Neural progenitor cell (in vitro differentiated cells): ENCODE measurements at regions not wholly inside any gene's neighbourhood (a gene's known extent, or its start where the extent isn't known, plus 50 kb on each side); places are given as distances from the start of the nearest gene placed in this dataset.

Experiments
- DNase-seq: peaks from one replicate; pipeline ENCODE4 v3.0.0-alpha.2; 2016; ENCODE audit warnings: low spot score
- H2AFZ ChIP-seq: fragments of 200-600 bp; sonication (generic); replicated peaks from 2 replicates; pipeline ENCODE4 v1.6.1; 2016; ENCODE audit warnings: antibody characterized with exemption
- H3F3A ChIP-seq: fragments of 200-600 bp; sonication (generic); 2 replicates; pipeline ENCODE4 v1.6.1; 2016; ENCODE audit warnings: antibody characterized with exemption, low read depth
- H3K27ac ChIP-seq: fragments of 200-600 bp; sonication (generic); 2 replicates; pipeline ENCODE4 v1.5.1; 2016; ENCODE audit warnings: mild to moderate bottlenecking
- H3K27me3 ChIP-seq: fragments of 200-600 bp; sonication (generic); 2 replicates; pipeline ENCODE4 v1.6.1; 2016; ENCODE audit warnings: mild to moderate bottlenecking, moderate library complexity
- H3K36me3 ChIP-seq: fragments of 200-600 bp; sonication (generic); 2 replicates; pipeline ENCODE4 v1.5.1; 2016
- H3K4me1 ChIP-seq: fragments of 200-600 bp; sonication (generic); 2 replicates; pipeline ENCODE4 v1.6.1; 2016; ENCODE audit warnings: mixed run types
- H3K4me2 ChIP-seq: fragments of 200-600 bp; sonication (generic); 2 replicates; pipeline ENCODE4 v1.6.1; 2016
- H3K4me3 ChIP-seq: fragments of 200-600 bp; sonication (generic); 2 replicates; pipeline ENCODE4 v1.5.1; 2016
- H3K79me2 ChIP-seq: fragments of 200-600 bp; sonication (generic); 2 replicates; pipeline ENCODE4 v1.6.1; 2016; ENCODE audit warnings: low read depth
- H3K9ac ChIP-seq: fragments of 200-600 bp; sonication (generic); 2 replicates; pipeline ENCODE4 v1.6.1; 2016
- H3K9me3 ChIP-seq: fragments of 200-600 bp; sonication (generic); 2 replicates; pipeline ENCODE4 v1.5.1; 2016; ENCODE audit warnings: low read depth
- H4K20me1 ChIP-seq: fragments of 200-600 bp; sonication (generic); 2 replicates; pipeline ENCODE4 v1.6.1; 2016; ENCODE audit warnings: low read depth
- H3K27ac Mint-ChIP-seq: 3 replicates; pipeline ENCODE4 v1.8.0; 2021; ENCODE audit warnings: mixed read lengths
- H3K27me3 Mint-ChIP-seq: 2 replicates; pipeline ENCODE4 v1.8.0; 2022; ENCODE audit warnings: low read depth, mild to moderate bottlenecking, inconsistent platforms, moderate library complexity, mixed read lengths; ENCODE audit not compliant: insufficient read depth
- H3K36me3 Mint-ChIP-seq: 3 replicates; pipeline ENCODE4 v1.8.0; 2021; ENCODE audit warnings: mixed read lengths
- H3K4me1 Mint-ChIP-seq: 3 replicates; pipeline ENCODE4 v1.8.0; 2021; ENCODE audit warnings: mixed read lengths
- H3K4me3 Mint-ChIP-seq: 3 replicates; pipeline ENCODE4 v1.8.0; 2021; ENCODE audit warnings: mild to moderate bottlenecking, moderate library complexity, mixed read lengths
- H3K9me3 Mint-ChIP-seq: 3 replicates; pipeline ENCODE4 v1.8.0; 2020; ENCODE audit warnings: mixed read lengths
- CTCF ChIP-seq: fragments of 200-600 bp; sonication (generic); IDR thresholded peaks from 2 replicates; pipeline ENCODE4 v1.5.1; 2017; ENCODE audit warnings: antibody characterized with exemption, mild to moderate bottlenecking
- EZH2 ChIP-seq: fragments of 200-600 bp; sonication (generic); IDR thresholded peaks from 2 replicates; pipeline ENCODE4 v1.6.1; 2017; ENCODE audit warnings: antibody characterized with exemption, mild to moderate bottlenecking, moderate library complexity
- EZH2phosphoT487 ChIP-seq: fragments of 200-600 bp; sonication (generic); IDR thresholded peaks from 2 replicates; pipeline ENCODE4 v1.6.1; 2017; ENCODE audit warnings: antibody characterized with exemption

- Mint-ChIP-seq H3K27me3 (peaks cover 9% of the 10 kb centered on the region), H3K36me3 (no peaks in the 10 kb centered on the region), H3K4me3 (no peak overlapping the region), H3K9me3 (no peaks in the 10 kb centered on the region), H3K27ac (peak overlapping the region; percentile 1), H3K4me1 (peaks cover 25% of the 10 kb centered on the region)
- no peaks in the 10 kb centered on the region for H3K9me3 ChIP-seq
- H3K4me3 ChIP-seq, result no peak overlapping the region
- H3K4me2 ChIP-seq, result no peak overlapping the region
- H2AFZ ChIP-seq, result no peak overlapping the region
- H4K20me1 ChIP-seq, result no peaks in the 10 kb centered on the region
- no peak overlapping the region for H3K9ac ChIP-seq
- no peak overlapping the region for H3K27ac ChIP-seq
- no peaks in the 10 kb centered on the region for H3K27me3 ChIP-seq
- no peaks in the 10 kb centered on the region for H3K36me3 ChIP-seq
- no peaks in the 10 kb centered on the region for H3F3A ChIP-seq
- H3K4me1 ChIP-seq, result peaks cover 5% of the 10 kb centered on the region
- TF ChIP-seq CTCF, result no peak
- no peak for TF ChIP-seq EZH2phosphoT487
- no peak for TF ChIP-seq EZH2
- no peaks in the 10 kb centered on the region for H3K79me2 ChIP-seq
- DNase-seq, result no peak
These were observed 248.0 kb upstream of the TCERG1L start for GRCh38 chr10:131559450-131559911.

- Histone ChIP-seq H3K27ac (no peak overlapping the region), H3K4me2 (peak overlapping the region; percentile 2), H3K27me3 (no peaks in the 10 kb centered on the region), H3K4me3 (no peak overlapping the region), H3K9me3 (peaks cover 5% of the 10 kb centered on the region), H3K79me2 (no peaks in the 10 kb centered on the region), H2AFZ (no peak overlapping the region), H3K4me1 (peaks cover 5% of the 10 kb centered on the region), H4K20me1 (no peaks in the 10 kb centered on the region), H3K36me3 (peaks cover 5% of the 10 kb centered on the region), H3F3A (no peaks in the 10 kb centered on the region), H3K9ac (no peak overlapping the region)
- H3K27ac Mint-ChIP-seq, result peak overlapping the region; percentile 57
- TF ChIP-seq CTCF (no peak), EZH2 (no peak), EZH2phosphoT487 (no peak)
- no peak for DNase-seq
- H3K4me1 Mint-ChIP-seq, result peaks cover 25% of the 10 kb centered on the region
- no peaks in the 10 kb centered on the region for H3K36me3 Mint-ChIP-seq
- peaks cover 9% of the 10 kb centered on the region for H3K27me3 Mint-ChIP-seq
- peaks cover 6% of the 10 kb centered on the region for H3K9me3 Mint-ChIP-seq
- H3K4me3 Mint-ChIP-seq, result peak overlapping the region; percentile 1
These were observed 248.6 kb upstream of the TCERG1L start for GRCh38 chr10:131560166-131560565.

GRCh38 chr10:131560706-131561355, 249.3 kb upstream of the TCERG1L start:
- H3K36me3 ChIP-seq, result peaks cover 5% of the 10 kb centered on the region
- no peak overlapping the region for H3K4me3 Mint-ChIP-seq

More at GRCh38 chr10:131560706-131561355, 249.3 kb upstream of the TCERG1L start:
- Mint-ChIP-seq H3K4me1 (peaks cover 25% of the 10 kb centered on the region), H3K27ac (no peak overlapping the region), H3K36me3 (no peaks in the 10 kb centered on the region), H3K27me3 (peaks cover 7% of the 10 kb centered on the region), H3K9me3 (peaks cover 7% of the 10 kb centered on the region)
- Histone ChIP-seq H3K27ac (no peak overlapping the region), H3K27me3 (no peaks in the 10 kb centered on the region), H3F3A (no peaks in the 10 kb centered on the region), H4K20me1 (no peaks in the 10 kb centered on the region), H3K9ac (no peak overlapping the region), H3K79me2 (no peaks in the 10 kb centered on the region), H2AFZ (no peak overlapping the region), H3K9me3 (peaks cover 5% of the 10 kb centered on the region), H3K4me3 (no peak overlapping the region), H3K4me1 (peaks cover 5% of the 10 kb centered on the region), H3K4me2 (no peak overlapping the region)
- DNase-seq, result no peak
- TF ChIP-seq CTCF (no peak), EZH2phosphoT487 (no peak), EZH2 (no peak)
